GM12878 (cell line): ENCODE measurements at regions not wholly inside any gene's neighbourhood (a gene's known extent, or its start where the extent isn't known, plus 50 kb on each side); places are given as distances from the start of the nearest gene placed in this dataset.
A peak's percentile ranks its signal among the peaks of the same experiment; 100 is the strongest.

Experiments used
- ATAC-seq: fragments of 200-7000 bp; cut with Tn5 transposase; 3 replicates; pipeline ENCODE4 v1.9.1; 2020; ENCODE audit warnings: mild to moderate bottlenecking, moderate library complexity
- BruUV-seq: library from RNA; stranded (reverse); fragments of 400-500 nt; replicated peaks from 2 replicates; lab custom pipeline; 2021; lab: Mats Ljungman, UMichigan
- CTCF ChIA-PET: fragments of 300-600 bp; sonication (Branson Sonifier 250); formaldehyde crosslinking; extraction: SDS; loops from one replicate; lab custom pipeline; 2021; ENCODE audit warnings: inconsistent platforms; lab: Yijun Ruan, JAX
- POLR2A ChIA-PET: fragments of 350-600 bp; formaldehyde crosslinking; extraction: SDS; loops from one replicate; lab custom pipeline; 2021; ENCODE audit warnings: inconsistent platforms; lab: Charles Lee
- RAD21 ChIA-PET: fragments of 300-600 bp; sonication (Branson Sonifier 250); formaldehyde crosslinking; loops from one replicate; lab custom pipeline; 2023; ENCODE audit warnings: antibody characterized with exemption; ENCODE audit not compliant: unreplicated experiment; lab: Charles Lee
- SMC1A ChIA-PET: fragments of 300-600 bp; sonication (Branson Sonifier 250); formaldehyde crosslinking; loops from one replicate; lab custom pipeline; 2023; ENCODE audit not compliant: unreplicated experiment, uncharacterized antibody; lab: Charles Lee
- DNase-seq: peaks from one replicate; pipeline ENCODE4 v3.0.0-alpha.2; 2011; ENCODE audit warnings: low read depth, low spot score
- FAIRE-seq: peaks from 3 replicates; lab custom pipeline; 2011; peaks lifted over from hg19 to GRCh38; lab: Jason Lieb, UNC
- H2AFZ ChIP-seq: 2 replicates; pipeline ENCODE4 v1.6.0; 2011; ENCODE audit warnings: low read depth, low read length, control low read depth; ENCODE audit not compliant: control insufficient read depth
- H3K27ac ChIP-seq: 2 replicates; pipeline ENCODE4 v1.5.1; 2011; ENCODE audit warnings: control low read depth; ENCODE audit not compliant: control insufficient read depth, insufficient read depth
- H3K27me3 ChIP-seq, 2 experiments: replicated peaks in 1 of 2; 2 replicates each; pipeline versions ENCODE4 v1.6.0 to v1.6.1; 2011; ENCODE audit warnings: low read length in 1 of 2; ENCODE audit not compliant: control insufficient read depth in 2 of 2, insufficient read depth in 2 of 2
- H3K36me3 ChIP-seq, 2 experiments: 2 replicates each; pipeline ENCODE4 v1.5.1; 2011; ENCODE audit warnings: low read length in 1 of 2; ENCODE audit not compliant: control insufficient read depth in 2 of 2, insufficient read depth in 2 of 2
- H3K4me1 ChIP-seq: 2 replicates; pipeline ENCODE4 v1.6.1; 2011; ENCODE audit warnings: mild to moderate bottlenecking, low read length, moderate library complexity, mixed read lengths; ENCODE audit not compliant: control insufficient read depth, insufficient read depth
- H3K4me2 ChIP-seq: 2 replicates; pipeline ENCODE4 v1.6.0; 2011; ENCODE audit warnings: control low read depth; ENCODE audit not compliant: control insufficient read depth, insufficient read depth
- H3K4me3 ChIP-seq: fragments of 200-600 bp; sonication (generic); 2 replicates; pipeline ENCODE4 v1.5.1; 2016
- H3K79me2 ChIP-seq: 2 replicates; pipeline ENCODE4 v1.6.0; 2011; ENCODE audit warnings: low read length; ENCODE audit not compliant: control insufficient read depth, insufficient read depth
- H3K9ac ChIP-seq: 2 replicates; pipeline ENCODE4 v1.8.0; 2011; ENCODE audit warnings: low read length, control low read depth, mixed read lengths; ENCODE audit not compliant: control insufficient read depth, insufficient read depth
- H3K9me3 ChIP-seq: replicated peaks from 3 replicates; pipeline ENCODE4 v1.5.1; 2011; ENCODE audit warnings: mild to moderate bottlenecking, low read length; ENCODE audit not compliant: control insufficient read depth, insufficient read depth
- H4K20me1 ChIP-seq: 2 replicates; pipeline ENCODE4 v1.6.0; 2011; ENCODE audit not compliant: control insufficient read depth, insufficient read depth
- ATF2 ChIP-seq: IDR thresholded peaks from 2 replicates; pipeline ENCODE4 v1.6.1; 2012; ENCODE audit warnings: low read length, inconsistent platforms
- ATF7 ChIP-seq: fragments of 450-650 bp; IDR thresholded peaks from 2 replicates; pipeline ENCODE4 v1.6.1; 2016; ENCODE audit warnings: low read depth, mild to moderate bottlenecking
- EP300 ChIP-seq, 2 experiments: fragments of 150-350 bp in 1 of 2; IDR thresholded peaks; 2 replicates each; pipeline ENCODE4 v1.6.1; 2011 to 2012; ENCODE audit warnings: low read depth in 2 of 2, low read length in 2 of 2, borderline replicate concordance in 1 of 2, improper control_type of control experiment in 1 of 2, inconsistent platforms in 1 of 2; ENCODE audit not compliant: control insufficient read depth in 1 of 2
- IKZF1 ChIP-seq: fragments of 450-650 bp; conservative IDR thresholded peaks from 2 replicates; pipeline ENCODE4 v1.6.1; 2017; ENCODE audit warnings: antibody characterized with exemption, mild to moderate bottlenecking
- IKZF2 ChIP-seq, 2 experiments: fragments of 450-650 bp; IDR thresholded peaks; 2 replicates each; pipeline ENCODE4 v1.6.1; 2017; ENCODE audit warnings: mild to moderate bottlenecking in 2 of 2, moderate library complexity in 2 of 2
- MEF2B ChIP-seq: fragments of 450-650 bp; IDR thresholded peaks from 2 replicates; pipeline ENCODE4 v1.6.1; 2018; ENCODE audit warnings: mild to moderate bottlenecking, moderate library complexity; ENCODE audit not compliant: partially characterized antibody, poor library complexity, severe bottlenecking
- MTA2 ChIP-seq: fragments of 450-650 bp; IDR thresholded peaks from 2 replicates; pipeline ENCODE4 v1.6.1; 2016; ENCODE audit warnings: low read depth, mild to moderate bottlenecking, moderate library complexity
- MXI1 ChIP-seq: fragments of 150-350 bp; IDR thresholded peaks from 2 replicates; pipeline ENCODE4 v1.6.1; 2011; ENCODE audit warnings: low read depth, mild to moderate bottlenecking, inconsistent platforms, low read length, improper control_type of control experiment
- POLR2AphosphoS5 ChIP-seq: IDR thresholded peaks from 2 replicates; pipeline ENCODE4 v1.6.1; 2011; ENCODE audit warnings: mild to moderate bottlenecking, low read length, inconsistent platforms
- PRDM15 ChIP-seq: fragments of 450-650 bp; formaldehyde crosslinking; IDR thresholded peaks from 2 replicates; pipeline ENCODE4 v1.4.0; 2020; ENCODE audit warnings: mild to moderate bottlenecking, moderate library complexity
- RCOR1 ChIP-seq: conservative IDR thresholded peaks from 2 replicates; pipeline ENCODE4 v1.6.1; 2012; ENCODE audit warnings: low read depth, low read length, improper control_type of control experiment
- RELB ChIP-seq: fragments of 450-650 bp; IDR thresholded peaks from 2 replicates; pipeline ENCODE4 v1.6.1; 2017; ENCODE audit warnings: low read depth, mild to moderate bottlenecking, moderate library complexity
- ZNF207 ChIP-seq: fragments of 450-650 bp; IDR thresholded peaks from 2 replicates; pipeline ENCODE4 v1.6.1; 2014; ENCODE audit warnings: antibody characterized with exemption, mild to moderate bottlenecking, borderline replicate concordance
- in situ Hi-C: fragments of 300-500 bp; cut with MboI; formaldehyde crosslinking; loops from 9 replicates; pipeline ENCODE4 v1.14.3; 2018; ENCODE audit warnings: mixed read lengths
- intact Hi-C: fragments of 100-400 bp; cut with micrococcal nuclease; formaldehyde crosslinking; loops from one replicate; pipeline ENCODE4 v1.14.2; 2022; ENCODE audit not compliant: unreplicated experiment

- BruUV-seq, result no TSS peak
- Histone ChIP-seq H3K4me3 (no peak overlapping the region), H3K27ac (no peak overlapping the region; the same call in 1 of the 2 replicates), H2AFZ (no peak overlapping the region), H3K27me3 (no peaks in the 10 kb centered on the region), H3K36me3 (no peaks in the 10 kb centered on the region), H3K4me2 (no peak overlapping the region), H3K4me1 (peaks cover 9% of the 10 kb centered on the region; the same call in 1 of the 2 replicates), H3K9me3 (no peaks in the 10 kb centered on the region; the same call in 2 of the 3 replicates), H4K20me1 (no peaks in the 10 kb centered on the region), H3K79me2 (no peaks in the 10 kb centered on the region), H3K9ac (no peak overlapping the region)
- peak; percentile 78 for ATAC-seq
- peak; percentile 61 for DNase-seq
- no peak for FAIRE-seq
- ChIA-PET SMC1A (interaction anchor here (1.0 to 2.2 kb wide), 4 partner anchors 30 to 255 kb away, joined by 3 to 12 read pairs (median 5); no protein-coding TSS in a partner anchor), RAD21 (interaction anchor here (1.9 kb wide), 1 partner anchor 32 kb away, joined by 10 read pairs; no protein-coding TSS in a partner anchor), CTCF (no interaction called here), POLR2A (no interaction called here)
- intact Hi-C loops (loop anchor here (2.0 to 10.0 kb wide), 4 partner anchors 107 to 517 kb away; partner anchors contain the start of gene NXPH2), in situ Hi-C loops (no loop called here)
- TF ChIP-seq ZNF207 (no peak), PRDM15 (CRISPR knock-in tag) (no peak), RELB (peak; percentile 55; the same call in 1 of the 2 replicates), IKZF2 (IDR thresholded peaks at IDR 0.05) (peak; percentile 58 to 70; a peak in 3 of 4 replicates), MXI1 (peak; percentile 6; the same call in 1 of the 2 replicates), IKZF1 (peak; percentile 43), ATF2 (peak; percentile 46; the same call in 1 of the 2 replicates), POLR2AphosphoS5 (no peak), EP300 (IDR thresholded peaks at IDR 0.05; ENCODE audit: borderline replicate concordance in 1 of 2, control insufficient read depth in 1 of 2, low read depth in 2 of 2, low read length in 2 of 2) (0 out of 4 replicates have a peak, but pooled peaks of 1 of the 2 experiments have one; percentile 2), MTA2 (peak; percentile 87), MEF2B (peak; percentile 88), RCOR1 (0 out of 2 replicates have a peak, but pooled peaks have one; percentile 18), ATF7 (peak; percentile 41)
Measured at GRCh38 chr2:138267902-138268254, 233.7 kb upstream of the SPOPL start.
